H9 (cell line): ENCODE measurements at regions not wholly inside any gene's neighbourhood (a gene's known extent, or its start where the extent isn't known, plus 50 kb on each side); places are given as distances from the start of the nearest gene placed in this dataset.

Source experiments
- DNase-seq: peaks from one replicate; pipeline ENCODE4 v3.0.0-alpha.2; 2017
- H2AFZ ChIP-seq: one replicate; pipeline ENCODE4 v1.6.1; 2013; ENCODE audit warnings: mild to moderate bottlenecking, low read length, control low read depth, moderate library complexity
- H2AK5ac ChIP-seq: 2 replicates; pipeline ENCODE4 v1.6.1; 2013; ENCODE audit warnings: low read length, control low read depth, mixed read lengths; ENCODE audit not compliant: insufficient read length
- H2BK120ac ChIP-seq: one replicate; pipeline ENCODE4 v1.6.1; 2013; ENCODE audit warnings: low read depth, mild to moderate bottlenecking, low read length, control low read depth, inconsistent platforms; ENCODE audit not compliant: poor library complexity, severe bottlenecking
- H2BK12ac ChIP-seq: 2 replicates; pipeline ENCODE4 v1.6.1; 2013; ENCODE audit warnings: low read length, control low read depth, mixed read lengths, low read depth; ENCODE audit not compliant: insufficient read length
- H2BK15ac ChIP-seq: 2 replicates; pipeline ENCODE4 v1.6.1; 2013; ENCODE audit warnings: low read depth, low read length, control low read depth
- H2BK20ac ChIP-seq: one replicate; pipeline ENCODE4 v1.6.1; 2013; ENCODE audit warnings: low read depth, mild to moderate bottlenecking, low read length, control low read depth, inconsistent platforms; ENCODE audit not compliant: poor library complexity, severe bottlenecking
- H2BK5ac ChIP-seq: 2 replicates; pipeline ENCODE4 v1.6.1; 2013; ENCODE audit warnings: low read length, control low read depth, mixed read lengths; ENCODE audit not compliant: insufficient read length
- H3K14ac ChIP-seq: 2 replicates; pipeline ENCODE4 v1.6.1; 2013; ENCODE audit warnings: low read length, control low read depth; ENCODE audit not compliant: insufficient read depth
- H3K18ac ChIP-seq: 2 replicates; pipeline ENCODE4 v1.6.1; 2013; ENCODE audit warnings: low read depth, mild to moderate bottlenecking, mixed read lengths, low read length, control low read depth; ENCODE audit not compliant: insufficient read length
- H3K23ac ChIP-seq: 2 replicates; pipeline ENCODE4 v1.6.1; 2013; ENCODE audit warnings: low read length, control low read depth, mixed read lengths, low read depth; ENCODE audit not compliant: insufficient read length
- H3K23me2 ChIP-seq: 2 replicates; pipeline ENCODE4 v1.6.1; 2013; ENCODE audit warnings: low read depth, mild to moderate bottlenecking, mixed read lengths, low read length, control low read depth; ENCODE audit not compliant: insufficient read length, poor library complexity, severe bottlenecking
- H3K27ac ChIP-seq: 2 replicates; pipeline ENCODE4 v1.5.1; 2013; ENCODE audit warnings: low read length, control low read depth, mixed read lengths, low read depth; ENCODE audit not compliant: insufficient read length
- H3K27me3 ChIP-seq: 2 replicates; pipeline ENCODE4 v1.6.1; 2013; ENCODE audit warnings: low read length, control low read depth, inconsistent platforms; ENCODE audit not compliant: insufficient read depth
- H3K4ac ChIP-seq: 2 replicates; pipeline ENCODE4 v1.6.1; 2013; ENCODE audit warnings: low read depth, mild to moderate bottlenecking, control low read depth, inconsistent platforms, low read length, moderate library complexity
- H3K4me1 ChIP-seq: 2 replicates; pipeline ENCODE4 v1.6.1; 2013; ENCODE audit warnings: low read length, control low read depth, inconsistent platforms; ENCODE audit not compliant: insufficient read depth
- H3K4me2 ChIP-seq: 2 replicates; pipeline ENCODE4 v1.6.1; 2013; ENCODE audit warnings: low read length, control low read depth, mixed read lengths; ENCODE audit not compliant: insufficient read length, insufficient read depth
- H3K56ac ChIP-seq: 2 replicates; pipeline ENCODE4 v1.6.1; 2013; ENCODE audit warnings: low read depth, mild to moderate bottlenecking, mixed read lengths, low read length, control low read depth; ENCODE audit not compliant: insufficient read length
- H3K79me1 ChIP-seq: 2 replicates; pipeline ENCODE4 v1.6.1; 2013; ENCODE audit warnings: low read depth, mild to moderate bottlenecking, moderate library complexity, low read length, control low read depth, inconsistent platforms; ENCODE audit not compliant: insufficient read depth, poor library complexity, severe bottlenecking
- H3K79me2 ChIP-seq: 2 replicates; pipeline ENCODE4 v1.6.1; 2013; ENCODE audit warnings: low read length, control low read depth, inconsistent platforms; ENCODE audit not compliant: insufficient read depth
- H3K9ac ChIP-seq: 2 replicates; pipeline ENCODE4 v1.6.1; 2013; ENCODE audit warnings: low read length, control low read depth, mixed read lengths; ENCODE audit not compliant: insufficient read length; ENCODE audit errors: extremely low read depth
- H3K9me3 ChIP-seq: one replicate; pipeline ENCODE4 v1.6.1; 2013; ENCODE audit warnings: low read depth, low read length, inconsistent platforms; ENCODE audit not compliant: control insufficient read depth
- H3T11ph ChIP-seq: one replicate; pipeline ENCODE4 v1.6.1; 2013; ENCODE audit warnings: mild to moderate bottlenecking, low read length, control low read depth, inconsistent platforms
- H4K20me1 ChIP-seq: one replicate; pipeline ENCODE4 v1.6.1; 2013; ENCODE audit not compliant: control insufficient read depth, insufficient read length, insufficient read depth
- H4K5ac ChIP-seq: 2 replicates; pipeline ENCODE4 v1.6.1; 2013; ENCODE audit warnings: low read depth, mild to moderate bottlenecking, mixed read lengths, low read length, control low read depth; ENCODE audit not compliant: insufficient read length
- H4K8ac ChIP-seq: replicated peaks from 2 replicates; pipeline ENCODE4 v1.6.1; 2013; ENCODE audit warnings: low read length, control low read depth, mixed read lengths, low read depth; ENCODE audit not compliant: insufficient read length
- H4K91ac ChIP-seq: 2 replicates; pipeline ENCODE4 v1.6.1; 2013; ENCODE audit warnings: low read depth, mild to moderate bottlenecking, moderate library complexity, mixed read lengths, low read length, control low read depth; ENCODE audit not compliant: insufficient read length
- H3K27ac Mint-ChIP-seq, 3 experiments: 2 replicates in 2 of 3; 3 replicates in 1 of 3; pipeline ENCODE4 v1.8.0; 2020 to 2021; ENCODE audit warnings: mixed read lengths in 3 of 3, mild to moderate bottlenecking in 1 of 3, moderate library complexity in 1 of 3
- H3K27me3 Mint-ChIP-seq: 2 replicates; pipeline ENCODE4 v1.8.0; 2021; ENCODE audit warnings: low read depth, mild to moderate bottlenecking, moderate library complexity, mixed read lengths
- H3K36me3 Mint-ChIP-seq, 3 experiments: 2 replicates in 2 of 3; 3 replicates in 1 of 3; pipeline ENCODE4 v1.8.0; 2020 to 2021; ENCODE audit warnings: low read depth in 3 of 3, mixed read lengths in 3 of 3; ENCODE audit not compliant: insufficient read depth in 1 of 3
- H3K4me1 Mint-ChIP-seq, 2 experiments: 2 replicates each; pipeline ENCODE4 v1.8.0; 2020; ENCODE audit warnings: mixed read lengths in 2 of 2
- H3K4me3 Mint-ChIP-seq, 2 experiments: 2 replicates in 1 of 2; 3 replicates in 1 of 2; pipeline ENCODE4 v1.8.0; 2020 to 2021; ENCODE audit warnings: mild to moderate bottlenecking in 2 of 2, mixed read lengths in 2 of 2, moderate library complexity in 1 of 2
- H3K9me3 Mint-ChIP-seq, 2 experiments: 2 replicates in 1 of 2; 3 replicates in 1 of 2; pipeline ENCODE4 v1.8.0; 2020; ENCODE audit warnings: mild to moderate bottlenecking in 2 of 2, mixed read lengths in 2 of 2, moderate library complexity in 1 of 2
- WGBS: extraction: QIAGEN DNeasy Blood & Tissue Kit; methylation state at CpG from one replicate; pipeline ENCODE4 v1.1.7; 2013; ENCODE audit warnings: missing lambda C conversion rate, low lambda C conversion rate, mixed read lengths; ENCODE audit not compliant: insufficient read length; ENCODE audit errors: extremely low coverage; 5-methylcytosine and 5-hydroxymethylcytosine counted together
- TF ChIP-seq, protein P1 (sequence below): fragments of 200-600 bp; sonication (generic); conservative IDR thresholded peaks from 3 replicates; pipeline ENCODE4 v1.8.0; 2021; ENCODE audit warnings: antibody characterized with exemption, mild to moderate bottlenecking

- H3K79me1 ChIP-seq = no peaks in the 10 kb centered on the region
- no peak overlapping the region for H2BK15ac ChIP-seq
- H3K9me3 Mint-ChIP-seq = peaks cover 33 to 40% of the 10 kb centered on the region in 2 experiments
- H3K56ac ChIP-seq = no peak overlapping the region
- no peaks in the 10 kb centered on the region for H3K9me3 ChIP-seq
- H2AK5ac ChIP-seq = no peak overlapping the region
- H3K27me3 ChIP-seq = no peaks in the 10 kb centered on the region
- H4K91ac ChIP-seq = no peak overlapping the region
- no peak overlapping the region for H2BK120ac ChIP-seq
- H3K4me2 ChIP-seq = no peak overlapping the region
- no peak overlapping the region for H3K23ac ChIP-seq
- no peak overlapping the region for H3K4ac ChIP-seq
- H3K27ac Mint-ChIP-seq = no peak overlapping the region
- H4K5ac ChIP-seq = no peak overlapping the region
- H3K4me1 ChIP-seq = no peaks in the 10 kb centered on the region
- no peak overlapping the region for H2BK12ac ChIP-seq
- peaks cover 12 to 31% (median 20%) of the 10 kb centered on the region in 3 experiments for H3K36me3 Mint-ChIP-seq
- no peak overlapping the region for H3K4me3 Mint-ChIP-seq
- H3K27me3 Mint-ChIP-seq = no peaks in the 10 kb centered on the region
- H3T11ph ChIP-seq = no peak overlapping the region
- no peak overlapping the region for H3K18ac ChIP-seq
- no peak overlapping the region for H4K8ac ChIP-seq
- no peak for DNase-seq
- H3K4me1 Mint-ChIP-seq = no peaks in the 10 kb centered on the region
- no peak overlapping the region for H3K9ac ChIP-seq
- H3K23me2 ChIP-seq = no peaks in the 10 kb centered on the region
- no peak overlapping the region for H3K27ac ChIP-seq
- H2BK20ac ChIP-seq = no peak overlapping the region
- TF ChIP-seq, protein P1, sequence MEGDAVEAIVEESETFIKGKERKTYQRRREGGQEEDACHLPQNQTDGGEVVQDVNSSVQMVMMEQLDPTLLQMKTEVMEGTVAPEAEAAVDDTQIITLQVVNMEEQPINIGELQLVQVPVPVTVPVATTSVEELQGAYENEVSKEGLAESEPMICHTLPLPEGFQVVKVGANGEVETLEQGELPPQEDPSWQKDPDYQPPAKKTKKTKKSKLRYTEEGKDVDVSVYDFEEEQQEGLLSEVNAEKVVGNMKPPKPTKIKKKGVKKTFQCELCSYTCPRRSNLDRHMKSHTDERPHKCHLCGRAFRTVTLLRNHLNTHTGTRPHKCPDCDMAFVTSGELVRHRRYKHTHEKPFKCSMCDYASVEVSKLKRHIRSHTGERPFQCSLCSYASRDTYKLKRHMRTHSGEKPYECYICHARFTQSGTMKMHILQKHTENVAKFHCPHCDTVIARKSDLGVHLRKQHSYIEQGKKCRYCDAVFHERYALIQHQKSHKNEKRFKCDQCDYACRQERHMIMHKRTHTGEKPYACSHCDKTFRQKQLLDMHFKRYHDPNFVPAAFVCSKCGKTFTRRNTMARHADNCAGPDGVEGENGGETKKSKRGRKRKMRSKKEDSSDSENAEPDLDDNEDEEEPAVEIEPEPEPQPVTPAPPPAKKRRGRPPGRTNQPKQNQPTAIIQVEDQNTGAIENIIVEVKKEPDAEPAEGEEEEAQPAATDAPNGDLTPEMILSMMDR = no peak
- H3K79me2 ChIP-seq = no peaks in the 10 kb centered on the region
- no peak overlapping the region for H3K14ac ChIP-seq
- H2AFZ ChIP-seq = no peak overlapping the region
- H4K20me1 ChIP-seq = no peaks in the 10 kb centered on the region
- no peak overlapping the region for H2BK5ac ChIP-seq
- WGBS = no CpG with 5 or more reads among the region's 2 CpGs
Measured at GRCh38 chr16:72434159-72434558, 262.2 kb upstream of the PMFBP1 start.
